Amniotic stem cell (primary cell): ENCODE measurements at regions not wholly inside any gene's neighbourhood (a gene's known extent, or its start where the extent isn't known, plus 50 kb on each side); places are given as distances from the start of the nearest gene placed in this dataset.

Experiments used
- DNase-seq: peaks from one replicate; lab custom pipeline; 2025; lab: John Stamatoyannopoulos, UW

- no peak for DNase-seq
These were observed 724.5 kb downstream of the NCAM2 start for GRCh38 chr21:21722731-21723130.

DNA sequence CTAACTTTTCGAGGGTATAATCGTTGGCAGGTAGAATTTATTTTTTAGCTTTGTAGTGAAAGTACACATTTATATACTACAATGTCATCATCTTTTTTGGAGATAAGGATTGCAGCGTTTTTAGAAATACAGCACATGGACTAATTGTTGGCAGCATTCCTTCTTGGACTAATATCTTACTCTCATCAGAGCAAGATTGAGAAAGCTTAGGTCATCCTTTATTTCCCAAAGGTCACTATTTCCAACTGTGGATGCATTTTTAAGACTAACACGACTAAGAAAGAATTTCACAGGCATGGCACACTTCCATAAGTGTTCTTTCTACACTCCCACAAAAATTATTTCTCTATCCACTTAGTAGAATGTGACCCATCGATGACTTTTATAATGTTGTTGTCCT is 732.3 kb downstream of the NCAM2 start:
- DNase-seq = no peak

DNA sequence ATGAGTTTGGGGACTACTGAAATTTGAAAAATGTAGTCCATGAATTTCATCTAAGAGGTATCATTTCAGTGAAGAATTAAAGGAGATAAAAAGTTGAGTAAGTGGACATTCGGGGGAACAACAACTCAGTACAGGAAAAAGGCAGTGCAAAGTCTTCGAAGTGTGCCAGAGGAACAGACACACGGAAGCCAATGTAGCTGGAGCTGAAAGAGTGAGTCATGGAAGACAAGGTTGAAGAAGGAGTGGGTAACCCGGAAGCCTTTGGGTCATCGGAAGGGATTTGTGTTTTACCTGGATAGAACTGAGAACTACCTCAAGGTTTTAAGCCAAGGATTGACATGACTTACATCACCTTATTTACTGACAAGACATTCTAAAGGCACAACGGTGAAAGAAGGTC is 733.4 kb downstream of the NCAM2 start:
- DNase-seq = no peak

GRCh38 chr21:21734088-21734487 is 735.9 kb downstream of the NCAM2 start:
- DNase-seq = no peak

- no peak for DNase-seq
These were observed 739.0 kb downstream of the NCAM2 start for GRCh38 chr21:21737186-21737585.

DNA sequence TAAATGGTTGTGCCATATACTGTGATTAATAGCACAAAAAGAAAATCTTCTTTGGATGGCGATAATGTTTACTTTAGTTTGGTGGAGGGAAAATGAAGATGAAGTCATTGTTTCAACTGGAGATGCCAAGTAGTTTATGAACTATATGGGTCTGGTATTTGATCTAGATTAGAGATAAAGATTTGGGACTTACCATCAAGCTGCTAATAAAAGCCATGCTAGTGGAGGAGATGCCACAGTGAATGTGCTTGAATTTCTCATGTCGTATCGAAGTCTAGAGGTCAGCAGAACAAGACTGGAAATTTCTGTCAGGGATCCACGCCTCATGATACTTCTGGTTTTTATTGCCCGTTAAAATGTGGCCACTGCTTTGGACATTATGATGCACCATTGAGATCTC is 742.0 kb downstream of the NCAM2 start:
- no peak for DNase-seq

DNA sequence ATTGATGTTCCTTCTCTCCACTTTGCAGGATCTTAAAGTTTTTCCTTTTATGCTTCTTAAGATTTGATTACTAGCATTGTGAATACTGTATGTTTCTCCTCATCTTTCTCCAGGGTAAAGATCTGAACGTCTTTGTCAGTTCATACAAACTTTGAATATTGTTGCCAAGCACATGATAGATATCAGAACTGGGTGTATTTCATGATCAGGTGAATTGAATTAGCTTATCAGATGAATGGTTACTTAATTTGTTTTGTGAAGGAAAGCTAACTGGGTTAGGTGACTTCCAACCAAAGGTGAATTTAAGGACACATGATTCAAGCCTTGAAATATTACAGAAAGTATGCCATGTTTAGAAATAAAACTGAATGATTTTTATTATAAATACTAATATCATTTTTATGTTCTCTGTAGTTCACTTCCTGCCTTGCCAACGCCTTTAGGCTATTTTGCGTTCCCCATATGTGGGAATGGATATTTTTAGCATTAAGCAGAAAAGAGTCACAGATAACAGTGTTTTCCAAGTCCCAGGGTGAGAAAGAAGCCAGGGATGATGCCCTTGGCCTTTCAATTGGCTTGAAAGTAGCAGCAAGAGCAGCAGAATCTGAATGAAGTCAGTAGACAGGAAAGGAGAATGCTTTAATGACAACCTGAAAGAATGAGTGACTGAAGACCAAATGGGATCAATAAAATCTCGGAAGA is 752.1 kb downstream of the NCAM2 start:
- DNase-seq = no peak

DNA sequence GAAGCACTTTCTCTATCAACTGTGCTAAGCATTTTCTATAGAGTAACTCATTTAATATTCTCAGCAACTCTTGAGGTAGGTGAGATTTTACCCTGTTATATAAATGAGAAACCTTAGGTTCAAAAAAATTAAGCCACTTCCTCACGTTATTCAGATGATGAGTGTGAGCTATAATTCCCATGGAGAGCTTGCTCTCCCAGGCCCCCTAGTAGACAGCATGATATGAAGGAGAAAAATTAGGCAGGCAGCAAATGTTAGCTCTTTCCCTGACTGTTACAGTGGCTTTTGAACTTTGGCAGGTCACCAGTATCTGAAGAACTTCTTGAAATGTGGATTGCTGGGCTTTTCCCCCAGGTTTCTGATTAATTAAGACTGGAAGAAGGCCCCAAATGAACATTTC is 753.1 kb downstream of the NCAM2 start:
- no peak for DNase-seq

DNA sequence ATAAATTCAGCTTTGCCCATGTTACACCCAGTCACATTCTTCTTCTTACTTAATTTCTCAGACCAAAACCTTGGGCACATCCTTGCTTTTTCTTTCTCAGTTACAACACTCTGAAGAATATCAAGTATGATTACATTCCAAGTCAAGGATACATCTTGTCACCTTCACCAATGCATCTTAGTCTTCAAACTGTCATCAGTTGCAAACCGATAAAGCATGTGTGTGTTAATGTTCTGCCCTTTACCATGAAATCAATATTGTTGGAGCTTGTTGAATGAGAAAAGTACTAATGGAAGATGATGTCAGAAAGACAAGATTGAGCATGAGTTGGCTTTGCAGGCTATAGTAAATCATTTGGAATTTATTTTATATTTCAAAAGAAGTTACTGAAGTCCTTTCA is 764.6 kb downstream of the NCAM2 start:
- no peak for DNase-seq

GRCh38 chr21:21764281-21764680 is 766.1 kb downstream of the NCAM2 start:
- no peak for DNase-seq

GRCh38 chr21:21767276-21767675 is 769.1 kb downstream of the NCAM2 start:
- no peak for DNase-seq

GRCh38 chr21:21788591-21788990 is 790.4 kb downstream of the NCAM2 start:
- no peak for DNase-seq

DNA sequence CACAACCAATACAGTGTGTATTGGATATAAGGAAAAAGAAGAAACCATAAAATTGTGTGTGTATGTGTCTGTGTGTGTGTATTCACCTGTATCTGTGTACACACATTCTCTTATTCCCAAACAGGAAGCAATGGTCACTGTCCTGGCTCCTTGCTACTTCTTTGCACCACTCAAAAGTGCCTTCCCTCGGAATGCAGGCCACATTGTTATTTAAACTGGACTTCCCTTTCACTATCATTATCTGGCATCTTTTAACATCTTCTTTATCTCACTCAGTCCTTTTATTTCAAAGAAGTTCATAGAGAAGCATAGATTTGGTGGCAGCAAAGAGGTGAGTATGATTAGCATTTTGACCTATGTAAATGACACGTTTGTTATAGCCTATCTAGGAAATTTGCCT is 803.7 kb downstream of the NCAM2 start:
- DNase-seq = no peak

DNA sequence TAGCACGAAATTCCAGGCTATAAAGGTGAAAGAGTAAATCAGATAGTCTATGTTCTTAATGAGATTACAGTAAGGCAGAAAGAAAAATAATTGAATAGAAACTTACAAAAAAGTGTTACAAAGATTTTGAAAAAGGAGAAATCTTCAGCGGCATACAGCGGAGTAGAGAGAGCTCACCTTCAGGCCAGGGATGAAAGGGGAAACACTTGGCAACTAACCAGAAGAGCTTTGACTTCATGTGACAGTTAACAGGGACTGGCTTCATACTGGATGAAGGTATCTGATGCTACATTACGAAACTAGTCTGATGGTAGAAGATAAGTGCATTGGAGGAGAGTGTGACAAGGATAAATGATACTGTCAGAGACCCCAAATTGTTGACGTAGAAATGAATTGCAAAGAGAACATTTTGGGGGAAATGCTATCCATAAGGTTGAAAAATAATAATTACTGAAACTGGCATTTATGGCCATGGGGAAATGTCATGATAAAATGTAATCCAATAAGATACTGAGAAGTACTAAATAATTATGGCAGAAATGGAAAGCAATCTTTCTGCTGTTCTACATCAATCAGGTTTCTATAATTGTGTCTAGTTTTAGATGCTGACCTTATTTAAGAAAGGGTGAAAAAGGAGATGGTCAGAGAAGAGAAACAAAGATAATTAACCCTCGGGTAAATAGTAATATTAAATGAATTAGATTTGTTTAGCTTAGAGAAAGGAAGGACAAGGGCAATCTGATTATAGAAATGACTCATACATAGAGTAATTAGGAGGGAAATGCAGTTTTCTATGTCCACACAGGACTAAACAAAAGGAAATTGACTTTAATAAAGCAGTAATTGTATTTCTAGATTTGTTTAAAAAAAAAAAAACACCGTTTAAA is 808.7 kb downstream of the NCAM2 start:
- DNase-seq = no peak

- DNase-seq = no peak
These were observed 809.3 kb downstream of the NCAM2 start for GRCh38 chr21:21807598-21807903.

DNA sequence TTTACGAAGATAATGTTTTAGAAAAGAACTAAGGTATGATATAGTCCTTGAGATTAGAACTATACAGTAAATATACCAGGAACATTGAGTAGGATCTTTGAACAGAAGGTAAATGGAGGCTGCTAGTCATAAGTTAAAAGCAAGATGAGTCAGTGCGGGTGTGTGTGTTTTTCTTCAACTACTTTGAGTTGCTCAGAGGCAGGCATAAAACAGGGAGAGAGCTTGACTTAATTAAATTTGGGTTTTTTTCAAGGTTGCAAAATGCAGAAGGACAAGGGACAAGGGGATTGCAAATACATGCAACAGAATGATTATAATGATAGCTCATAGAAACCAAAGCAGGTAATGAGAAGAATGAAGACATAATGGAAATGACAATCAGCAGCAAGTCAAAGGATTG is 815.1 kb downstream of the NCAM2 start:
- DNase-seq = no peak

- no peak for DNase-seq
These were observed 815.7 kb downstream of the NCAM2 start for GRCh38 chr21:21813934-21814333.

DNA sequence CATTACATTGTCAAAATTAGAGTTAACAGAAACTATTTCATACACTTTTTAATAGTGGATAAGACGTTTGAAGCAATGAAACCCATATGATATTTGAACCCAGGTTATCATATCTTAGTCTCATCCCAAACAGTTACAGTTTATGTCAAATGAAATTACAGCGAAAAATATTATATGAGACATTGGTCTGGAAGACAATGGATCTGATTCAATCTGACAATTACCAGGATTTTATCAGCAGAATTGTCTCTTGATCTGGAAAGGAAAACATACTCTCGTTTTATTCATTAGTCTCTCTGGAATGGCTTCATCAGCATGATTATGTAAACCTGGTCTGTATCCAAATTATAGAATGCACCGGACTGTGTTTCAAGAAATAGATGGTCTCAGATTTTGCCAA is 818.6 kb downstream of the NCAM2 start:
- no peak for DNase-seq

DNA sequence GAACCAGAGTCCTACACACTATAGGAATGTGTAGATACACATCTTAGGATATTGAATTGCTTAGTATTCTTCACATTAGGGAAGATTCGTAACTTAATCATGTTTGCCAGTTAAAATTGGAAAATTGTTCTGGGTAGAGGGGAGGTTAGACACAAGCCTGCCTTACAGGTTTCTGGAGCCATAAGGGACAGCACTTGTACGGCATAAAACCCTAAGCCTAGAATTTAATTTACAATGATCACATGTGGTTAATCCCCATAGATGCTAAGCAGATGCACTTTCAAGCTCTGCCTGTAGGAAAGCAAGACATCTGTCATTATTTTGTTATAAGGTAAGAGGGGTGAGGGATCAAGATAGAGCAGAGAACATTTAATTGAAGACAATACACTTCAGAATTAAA is 820.7 kb downstream of the NCAM2 start:
- no peak for DNase-seq

DNA sequence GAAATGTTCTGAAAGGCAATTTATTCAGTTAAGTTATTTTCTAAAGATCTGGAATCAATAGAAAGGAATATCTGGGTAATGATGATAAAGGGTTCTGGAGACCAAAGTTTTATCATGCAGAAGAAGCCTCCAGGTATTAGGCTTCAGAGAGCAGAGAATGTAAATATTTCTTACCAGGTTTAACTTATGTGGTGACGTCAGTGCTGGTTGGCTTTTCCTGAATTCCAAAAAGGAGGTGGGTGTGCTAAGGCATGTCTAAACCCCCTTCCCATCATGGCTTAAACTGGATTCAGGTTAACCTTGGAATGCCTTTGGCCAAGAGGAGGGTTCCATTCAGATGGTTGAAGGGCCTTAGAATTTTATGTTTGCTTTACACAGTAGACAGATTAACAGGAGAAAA is 829.9 kb downstream of the NCAM2 start:
- DNase-seq = no peak

DNA sequence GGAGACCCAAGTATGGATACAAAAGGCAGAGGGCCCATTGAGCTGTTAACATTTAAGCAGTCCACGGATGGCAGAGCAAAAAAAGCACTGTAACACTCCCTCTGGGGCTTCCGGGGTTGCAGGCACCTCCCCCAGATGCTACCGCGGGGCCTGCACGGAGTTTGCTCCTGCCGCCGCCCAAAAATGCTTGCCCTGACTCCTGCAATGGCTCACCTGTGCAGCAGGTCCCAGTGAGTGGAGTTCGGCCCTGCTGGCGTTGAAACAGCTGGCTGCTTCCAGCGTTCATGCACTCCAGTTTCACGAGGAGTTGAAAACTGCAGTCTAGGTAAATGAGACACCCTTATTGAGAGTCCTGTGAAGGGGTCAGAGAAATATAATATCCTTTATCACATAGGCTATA is 832.8 kb downstream of the NCAM2 start:
- no peak for DNase-seq

DNA sequence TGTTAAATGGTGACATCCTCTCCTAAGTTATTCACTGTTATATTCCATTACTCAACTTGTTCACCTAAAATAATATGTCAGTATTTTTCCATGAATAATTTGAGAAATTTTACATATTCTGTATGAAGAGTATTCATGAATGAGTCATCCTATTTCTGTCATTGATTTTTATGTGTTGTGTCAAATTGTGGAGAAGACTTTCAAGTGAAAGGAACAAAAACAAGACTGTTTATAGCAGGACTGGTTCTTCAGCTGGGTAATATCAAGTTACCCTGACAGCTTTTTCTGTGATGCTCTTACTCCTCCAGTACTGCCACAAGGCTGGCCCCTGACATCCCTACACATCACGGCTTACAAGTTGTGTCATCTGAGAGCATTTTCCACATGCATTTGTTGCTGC is 847.7 kb downstream of the NCAM2 start:
- DNase-seq = no peak

GRCh38 chr21:21851205-21851604 is 853.0 kb downstream of the NCAM2 start:
- no peak for DNase-seq

- DNase-seq = no peak
These were observed 853.4 kb downstream of the NCAM2 start for GRCh38 chr21:21851657-21852056.
